PFSK-1 (cell line): ENCODE measurements at regions not wholly inside any gene's neighbourhood (a gene's known extent, or its start where the extent isn't known, plus 50 kb on each side); places are given as distances from the start of the nearest gene placed in this dataset.

Experiments used
- POLR2AphosphoS5 ChIP-seq: IDR thresholded peaks from 2 replicates; pipeline ENCODE4 v1.6.1; 2012; ENCODE audit warnings: low read depth, mild to moderate bottlenecking, control low read depth, low read length, moderate library complexity
- TAF1 ChIP-seq: IDR thresholded peaks from 2 replicates; pipeline ENCODE4 v1.6.1; 2012; ENCODE audit warnings: low read length, control low read depth, borderline replicate concordance; ENCODE audit not compliant: insufficient read depth
- TF ChIP-seq, protein P1 (sequence below), 2 experiments: IDR thresholded peaks; 2 replicates each; pipeline versions ENCODE4 v1.6.1 to v1.8.0; 2011 to 2012; ENCODE audit warnings: low read depth in 2 of 2, low read length in 2 of 2, control low read depth in 1 of 2, inconsistent platforms in 1 of 2, mild to moderate bottlenecking in 1 of 2, moderate library complexity in 1 of 2; ENCODE audit not compliant: insufficient read depth in 1 of 2

GRCh38 chr15:69855258-69856000 lies 242.3 kb downstream of the TLE3 start:
- TF ChIP-seq TAF1 (no peak), POLR2AphosphoS5 (no peak)
- TF ChIP-seq, protein P1, sequence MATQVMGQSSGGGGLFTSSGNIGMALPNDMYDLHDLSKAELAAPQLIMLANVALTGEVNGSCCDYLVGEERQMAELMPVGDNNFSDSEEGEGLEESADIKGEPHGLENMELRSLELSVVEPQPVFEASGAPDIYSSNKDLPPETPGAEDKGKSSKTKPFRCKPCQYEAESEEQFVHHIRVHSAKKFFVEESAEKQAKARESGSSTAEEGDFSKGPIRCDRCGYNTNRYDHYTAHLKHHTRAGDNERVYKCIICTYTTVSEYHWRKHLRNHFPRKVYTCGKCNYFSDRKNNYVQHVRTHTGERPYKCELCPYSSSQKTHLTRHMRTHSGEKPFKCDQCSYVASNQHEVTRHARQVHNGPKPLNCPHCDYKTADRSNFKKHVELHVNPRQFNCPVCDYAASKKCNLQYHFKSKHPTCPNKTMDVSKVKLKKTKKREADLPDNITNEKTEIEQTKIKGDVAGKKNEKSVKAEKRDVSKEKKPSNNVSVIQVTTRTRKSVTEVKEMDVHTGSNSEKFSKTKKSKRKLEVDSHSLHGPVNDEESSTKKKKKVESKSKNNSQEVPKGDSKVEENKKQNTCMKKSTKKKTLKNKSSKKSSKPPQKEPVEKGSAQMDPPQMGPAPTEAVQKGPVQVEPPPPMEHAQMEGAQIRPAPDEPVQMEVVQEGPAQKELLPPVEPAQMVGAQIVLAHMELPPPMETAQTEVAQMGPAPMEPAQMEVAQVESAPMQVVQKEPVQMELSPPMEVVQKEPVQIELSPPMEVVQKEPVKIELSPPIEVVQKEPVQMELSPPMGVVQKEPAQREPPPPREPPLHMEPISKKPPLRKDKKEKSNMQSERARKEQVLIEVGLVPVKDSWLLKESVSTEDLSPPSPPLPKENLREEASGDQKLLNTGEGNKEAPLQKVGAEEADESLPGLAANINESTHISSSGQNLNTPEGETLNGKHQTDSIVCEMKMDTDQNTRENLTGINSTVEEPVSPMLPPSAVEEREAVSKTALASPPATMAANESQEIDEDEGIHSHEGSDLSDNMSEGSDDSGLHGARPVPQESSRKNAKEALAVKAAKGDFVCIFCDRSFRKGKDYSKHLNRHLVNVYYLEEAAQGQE (IDR thresholded peaks at IDR 0.05; ENCODE audit: insufficient read depth in 1 of 2, low read depth in 2 of 2, low read length in 2 of 2) = no peak
